Suprapubic skin (tissue), 4 donors: ENCODE measurements at regions not wholly inside any gene's neighbourhood (a gene's known extent, or its start where the extent isn't known, plus 50 kb on each side); places are given as distances from the start of the nearest gene placed in this dataset.

Source experiments
- CTCF ChIP-seq, 2 donors: fragments of 200-600 bp in 1 of 2; fragments of 450-650 bp in 1 of 2; sonication (generic) in 1 of 2; IDR thresholded peaks; one replicate each; pipeline ENCODE4 v1.5.1; 2016 to 2019; ENCODE audit warnings: antibody characterized with exemption in 2 of 2, mild to moderate bottlenecking in 1 of 2, moderate library complexity in 1 of 2
- EP300 ChIP-seq: sonication (generic); formaldehyde crosslinking; IDR thresholded peaks from one replicate; pipeline ENCODE4 v1.6.1; 2017; ENCODE audit warnings: antibody characterized with exemption
- POLR2A ChIP-seq, 2 donors: fragments of 450-650 bp; IDR thresholded peaks; one replicate each; pipeline ENCODE4 v1.6.1; 2017; ENCODE audit warnings: antibody characterized with exemption in 2 of 2, mild to moderate bottlenecking in 2 of 2, moderate library complexity in 2 of 2
- POLR2AphosphoS5 ChIP-seq, 3 donors: sonication (generic); formaldehyde crosslinking; IDR thresholded peaks; one replicate each; pipeline ENCODE4 v1.6.1; 2017; ENCODE audit warnings: antibody characterized with exemption in 3 of 3

GRCh38 chr18:77676910-77677309 is 427.3 kb downstream of the GALR1 start:
- TF ChIP-seq POLR2AphosphoS5 (IDR thresholded peaks at IDR 0.05) = no peak
- TF ChIP-seq CTCF (IDR thresholded peaks at IDR 0.05) = no peak
- TF ChIP-seq POLR2A (IDR thresholded peaks at IDR 0.05) = no peak
- no peak for TF ChIP-seq EP300
